ENCODE measurements at regions not wholly inside any gene's neighbourhood (a gene's known extent, or its start where the extent isn't known, plus 50 kb on each side); places are given as distances from the start of the nearest gene placed in this dataset.

GRCh38 chr14:84579292-84579691, 950.7 kb upstream of the FLRT2 start:
- DNase-seq (ENCODE audit: extremely low read depth, low read depth, low spot score), result no peak

DNA sequence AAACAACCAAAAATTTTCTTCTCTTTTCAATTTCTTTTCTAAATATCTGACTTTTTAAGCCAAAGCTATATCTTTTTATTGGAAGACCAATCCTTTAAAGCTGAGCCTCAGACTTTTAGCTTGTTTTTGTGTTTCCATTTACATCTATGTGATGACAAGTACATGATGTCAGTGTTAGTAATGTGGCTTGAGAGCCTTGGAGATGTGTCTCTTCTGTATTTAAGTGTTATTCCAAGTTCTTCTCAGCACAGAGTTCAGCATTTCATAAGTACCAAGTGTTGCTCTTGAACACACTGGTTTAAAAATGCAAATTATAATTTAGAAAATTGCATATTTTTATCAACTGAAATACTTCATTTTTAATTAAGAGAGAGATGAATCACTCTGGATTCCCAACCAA, 948.9 kb upstream of the FLRT2 start:
- no peak for DNase-seq (ENCODE audit: extremely low read depth, low read depth, low spot score)

DNA sequence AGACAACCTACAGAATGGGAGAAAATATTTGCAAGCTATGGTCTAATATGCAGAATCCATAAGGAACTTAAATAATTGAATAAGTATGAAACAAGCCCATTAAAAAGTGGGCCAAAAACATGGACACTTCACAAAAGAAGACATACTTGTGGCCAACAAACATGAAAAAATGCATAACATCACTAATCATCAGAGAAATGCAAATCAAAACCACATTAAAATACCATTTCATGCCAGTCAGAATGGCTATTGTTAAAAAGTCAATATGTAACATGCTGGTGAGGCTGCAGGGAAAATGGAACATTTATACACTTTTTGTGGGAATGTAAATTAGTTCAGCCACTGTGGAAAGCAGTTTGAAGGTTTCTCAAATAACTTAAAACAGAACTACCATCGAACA, 945.4 kb upstream of the FLRT2 start:
- DNase-seq (ENCODE audit: extremely low read depth, low read depth, low spot score), result no peak

GRCh38 chr14:84591827-84592445, 938.0 kb upstream of the FLRT2 start:
- no peak for DNase-seq (ENCODE audit: extremely low read depth, low read depth, low spot score)

GRCh38 chr14:84592770-84593169, 937.2 kb upstream of the FLRT2 start:
- no peak for DNase-seq (ENCODE audit: extremely low read depth, low read depth, low spot score)

- no peak for DNase-seq (ENCODE audit: extremely low read depth, low read depth, low spot score)
Observed at GRCh38 chr14:84610086-84610485, 919.9 kb upstream of the FLRT2 start.

GRCh38 chr14:84622357-84622756, 907.6 kb upstream of the FLRT2 start:
- DNase-seq (ENCODE audit: extremely low read depth, low read depth, low spot score), result peak; percentile 47

- no peak for DNase-seq (ENCODE audit: extremely low read depth, low read depth, low spot score)
Observed at GRCh38 chr14:84643446-84643845, 886.5 kb upstream of the FLRT2 start.

- DNase-seq (ENCODE audit: extremely low read depth, low read depth, low spot score), result no peak
Observed at GRCh38 chr14:84646786-84647500, 883.0 kb upstream of the FLRT2 start.

DNA sequence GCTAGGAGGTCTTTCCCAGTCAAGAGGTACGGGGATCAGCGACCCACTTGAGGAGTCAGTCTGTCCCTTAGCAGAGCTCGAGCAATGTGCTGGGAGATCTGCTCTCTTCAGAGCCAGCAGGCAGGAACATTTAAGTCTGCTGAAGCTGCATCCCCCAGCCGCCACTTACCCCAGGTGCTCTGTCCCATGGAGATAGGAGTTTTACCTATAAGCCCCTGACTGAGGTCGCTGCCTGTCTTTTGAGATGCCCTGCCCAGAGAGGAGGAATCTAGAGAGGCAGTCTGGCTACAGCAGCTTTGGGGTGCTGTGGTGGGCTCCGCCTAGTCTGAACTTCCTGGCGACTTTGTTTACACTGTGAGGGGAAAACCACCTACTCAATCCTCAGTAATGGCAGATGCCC, 874.9 kb upstream of the FLRT2 start:
- DNase-seq (ENCODE audit: extremely low read depth, low read depth, low spot score), result no peak

DNA sequence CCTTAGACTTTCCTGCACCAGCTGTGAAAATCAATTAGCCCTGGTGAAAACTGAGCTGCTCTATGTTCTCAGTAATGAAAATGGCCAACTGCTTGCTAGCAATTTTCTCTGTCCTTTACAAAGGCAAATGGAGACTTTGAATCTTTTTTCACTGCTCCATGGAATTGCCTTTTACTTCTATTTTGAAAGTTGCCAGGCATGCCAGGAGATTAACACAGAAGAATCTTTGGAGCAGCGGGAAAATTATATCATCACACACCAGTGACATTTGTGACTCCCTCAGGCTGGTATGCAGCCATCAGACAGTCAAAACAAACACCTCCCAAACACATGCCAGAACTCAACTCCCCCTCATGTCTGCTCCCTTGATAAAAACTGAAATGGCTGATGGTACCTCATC, 872.0 kb upstream of the FLRT2 start:
- DNase-seq (ENCODE audit: extremely low read depth, low read depth, low spot score), result no peak

DNA sequence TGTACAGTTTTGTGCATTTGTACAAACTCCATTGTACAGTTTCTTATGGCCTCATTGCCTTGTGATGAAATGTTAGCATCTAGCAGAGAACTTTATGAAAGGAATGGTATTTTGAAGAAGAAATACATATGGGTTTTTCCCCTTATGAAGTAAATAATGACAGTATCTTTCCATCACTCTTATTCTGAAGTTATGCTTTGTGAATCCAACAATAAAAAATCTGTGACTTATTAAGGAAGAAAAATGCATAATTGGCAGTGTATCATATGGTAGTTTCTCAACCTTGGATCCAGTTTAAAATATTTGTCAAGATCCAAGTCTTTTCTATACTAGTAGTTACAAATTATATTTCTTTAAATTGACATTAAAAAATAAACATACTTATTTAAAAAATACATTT, 859.1 kb upstream of the FLRT2 start:
- DNase-seq (ENCODE audit: extremely low read depth, low read depth, low spot score), result no peak

DNA sequence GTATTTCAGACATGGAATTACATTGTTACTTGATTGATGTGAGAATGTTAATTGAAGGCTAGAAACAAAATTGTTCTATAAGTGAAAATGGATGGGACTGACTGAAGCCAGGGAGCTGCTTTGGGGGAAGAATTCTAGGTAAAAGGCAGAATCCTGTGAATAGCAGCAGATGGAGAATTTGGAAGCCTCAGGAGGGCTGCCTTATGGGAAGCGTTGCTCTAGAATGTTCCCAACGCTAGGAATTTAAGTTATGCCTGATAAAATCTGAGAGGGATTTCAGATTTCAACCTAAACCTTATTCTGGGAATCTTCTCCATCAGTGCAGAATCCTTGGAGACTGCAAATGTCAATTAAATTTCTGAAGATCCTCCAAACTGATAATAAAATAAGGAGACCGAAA, 858.2 kb upstream of the FLRT2 start:
- no peak for DNase-seq (ENCODE audit: extremely low read depth, low read depth, low spot score)

- DNase-seq (ENCODE audit: extremely low read depth, low read depth, low spot score), result no peak
Observed at GRCh38 chr14:84674636-84675035, 855.3 kb upstream of the FLRT2 start.

- no peak for DNase-seq (ENCODE audit: extremely low read depth, low read depth, low spot score)
Observed at GRCh38 chr14:84686550-84686949, 843.4 kb upstream of the FLRT2 start.

- no peak for DNase-seq (ENCODE audit: extremely low read depth, low read depth, low spot score)
Observed at GRCh38 chr14:84688297-84689025, 841.5 kb upstream of the FLRT2 start.

DNA sequence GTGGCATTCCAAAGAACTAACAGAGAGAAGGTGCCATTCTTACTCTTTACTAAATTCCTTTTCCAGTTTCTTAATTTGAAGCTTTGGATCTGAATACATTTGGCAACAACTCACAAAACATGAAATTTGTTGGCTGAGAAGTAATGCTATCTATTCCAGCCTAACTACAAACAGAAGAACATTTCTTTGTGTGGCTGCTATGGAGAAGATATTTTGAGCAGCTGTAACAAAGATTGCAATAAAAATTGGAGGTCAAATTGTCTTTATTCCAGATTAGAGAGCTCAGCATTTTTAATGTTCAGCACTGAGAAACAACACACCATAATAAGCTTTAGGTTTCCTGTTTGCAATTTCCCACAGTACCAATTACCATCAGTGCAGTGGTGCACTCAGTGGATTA, 835.8 kb upstream of the FLRT2 start:
- no peak for DNase-seq (ENCODE audit: extremely low read depth, low read depth, low spot score)

- DNase-seq (ENCODE audit: extremely low read depth, low read depth, low spot score), result no peak
Observed at GRCh38 chr14:84704601-84705000, 825.3 kb upstream of the FLRT2 start.

DNA sequence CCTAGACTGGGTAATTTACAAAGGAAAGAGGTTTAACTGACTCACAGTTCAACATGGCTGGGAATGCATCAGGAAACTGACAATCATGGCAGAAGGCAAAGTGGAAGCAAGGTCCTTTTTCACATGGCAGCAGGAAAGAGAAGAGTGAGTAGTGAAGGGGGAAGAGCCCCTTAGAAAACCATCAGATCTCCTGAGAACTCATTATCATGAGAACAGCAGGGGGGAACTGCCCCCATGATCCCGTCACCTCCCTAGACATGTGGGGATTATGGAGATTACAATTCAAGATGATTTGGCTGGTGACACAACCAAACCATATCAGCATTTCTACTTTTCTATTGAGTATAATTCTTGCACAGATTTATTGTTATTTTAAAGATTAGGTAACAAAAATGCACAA, 822.1 kb upstream of the FLRT2 start:
- DNase-seq (ENCODE audit: extremely low read depth, low read depth, low spot score), result no peak

DNA sequence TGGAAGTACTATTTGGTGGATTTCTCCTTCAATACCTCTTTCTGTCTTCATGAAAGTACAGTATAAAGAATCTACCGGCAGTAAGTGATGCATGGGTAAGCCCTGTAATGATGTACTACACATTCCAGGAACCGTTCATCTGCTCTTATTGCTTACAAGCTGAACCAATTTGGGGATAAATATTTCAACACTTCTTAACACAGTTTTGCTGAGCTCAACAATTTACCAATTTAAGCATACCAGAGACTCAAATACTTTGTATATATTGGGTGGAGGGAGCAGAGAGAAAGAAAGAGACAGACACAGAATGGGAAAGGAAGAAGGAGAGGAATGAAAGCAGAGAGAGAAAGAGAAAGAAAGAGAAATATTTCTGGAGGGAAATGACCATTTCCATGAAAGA, 821.1 kb upstream of the FLRT2 start:
- no peak for DNase-seq (ENCODE audit: extremely low read depth, low read depth, low spot score)

DNA sequence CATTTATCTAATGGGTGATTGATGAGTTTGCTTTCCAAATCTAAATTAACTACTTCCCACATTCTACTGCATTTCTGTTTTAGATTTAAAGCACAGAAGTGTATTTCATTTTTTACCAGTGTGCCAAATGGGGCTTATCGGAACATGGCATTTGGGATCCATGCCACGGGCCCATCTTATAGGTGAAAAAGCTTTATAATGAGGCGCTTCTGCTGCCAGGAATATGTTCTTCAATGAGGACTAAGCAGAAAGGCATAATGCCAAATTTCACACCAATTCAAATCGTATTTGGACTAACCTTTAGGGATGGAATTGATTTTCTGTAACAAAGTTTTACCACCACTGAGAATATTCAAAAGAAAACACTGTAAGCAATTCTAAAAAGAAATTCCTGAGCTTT, 803.5 kb upstream of the FLRT2 start:
- DNase-seq (ENCODE audit: extremely low read depth, low read depth, low spot score), result no peak

Data from glomerular endothelial cell (primary cell).